ENCODE measurements at regions not wholly inside any gene's neighbourhood (a gene's known extent, or its start where the extent isn't known, plus 50 kb on each side); places are given as distances from the start of the nearest gene placed in this dataset.
A peak's percentile ranks its signal among the peaks of the same experiment; 100 is the strongest.
"Not testable (repeated sequence)": the region's sequence is repeated elsewhere in the genome, so short reads cannot be mapped to it uniquely, and the experiment has no call there.

- Histone ChIP-seq H3K4me3 (no peak overlapping the region), H3K36me3 (no peaks in the 10 kb centered on the region), H3K4me1 (no peaks in the 10 kb centered on the region), H3K27me3 (no peaks in the 10 kb centered on the region), H3K27ac (peak overlapping the region in 3 of 10 donors; percentile 33 to 65 (median 53)), H3K9me3 (peaks cover 0 to 6% (median 0%) of the 10 kb centered on the region in 11 donors)
- DNase-seq (peak; percentile 40 to 64), ATAC-seq (peak in 7 of 8 donors; percentile 78 to 95 (median 82))
- intact Hi-C loops (cut with DNase I): loop anchor here in 2 of 10 donors (10.0 kb wide), 2 partner anchors 87 to 107 kb away; a partner anchor contains a TSS
- WGBS, 2 donors: 75% methylated on average over 10 of the region's 10 CpGs
- no peak for TF ChIP-seq CTCF (IDR thresholded peaks at IDR 0.05)
Measured at GRCh38 chr16:11417487-11417886, 72.2 kb downstream of the RMI2 start.

- Histone ChIP-seq H3K4me1 (peaks cover 0 to 2% (median 0%) of the 10 kb centered on the region in 9 donors), H3K9me3 (peaks cover 0 to 6% (median 0%) of the 10 kb centered on the region in 11 donors), H3K27me3 (no peaks in the 10 kb centered on the region), H3K27ac (no peak overlapping the region), H3K4me3 (no peak overlapping the region), H3K36me3 (no peaks in the 10 kb centered on the region)
- TF ChIP-seq CTCF (IDR thresholded peaks at IDR 0.05): no peak
- ATAC-seq (no peak), DNase-seq (no peak)
- 92 to 94% methylated on average over 4 of the region's 4 CpGs for WGBS, 2 donors
- intact Hi-C loops (cut with DNase I): loop anchor here in 2 of 10 donors (10.0 kb wide), 2 partner anchors 86 to 106 kb away; a partner anchor contains a TSS
Measured at GRCh38 chr16:11418506-11418905, 73.2 kb downstream of the RMI2 start.

GRCh38 chr16:11420067-11420466 lies 74.8 kb downstream of the RMI2 start:
- ATAC-seq; H3K9me3 ChIP-seq; H3K4me1 ChIP-seq; DNase-seq; H3K4me3 ChIP-seq; intact Hi-C loops (cut with DNase I); H3K36me3 ChIP-seq; H3K27ac ChIP-seq; H3K27me3 ChIP-seq: not testable (repeated sequence)
- WGBS, 2 donors: 88 to 89% methylated on average over 4 of the region's 4 CpGs

- intact Hi-C loops (cut with DNase I): no loop called here
- H3K4me3 ChIP-seq: no peak overlapping the region
- H3K27ac ChIP-seq: no peak overlapping the region
- no peaks in the 10 kb centered on the region for H3K27me3 ChIP-seq
- TF ChIP-seq CTCF (IDR thresholded peaks at IDR 0.05): no peak
- peaks cover 0 to 6% (median 0%) of the 10 kb centered on the region in 11 donors for H3K9me3 ChIP-seq
- WGBS, 2 donors: 93 to 98% methylated on average over 3 of the region's 3 CpGs
- ATAC-seq: peak in 2 of 8 donors; percentile 15 to 18
- no peak for DNase-seq
- H3K36me3 ChIP-seq: no peaks in the 10 kb centered on the region
- peaks cover 0 to 6% (median 0%) of the 10 kb centered on the region in 9 donors for H3K4me1 ChIP-seq
Measured at GRCh38 chr16:11420895-11421294, 75.6 kb downstream of the RMI2 start.
